ENCODE measurements at regions not wholly inside any gene's neighbourhood (a gene's known extent, or its start where the extent isn't known, plus 50 kb on each side); places are given as distances from the start of the nearest gene placed in this dataset.

- no peak for TF ChIP-seq EP300 (IDR thresholded peaks at IDR 0.05; ENCODE audit: borderline replicate concordance)
- TF ChIP-seq EGR1 (IDR thresholded peaks at IDR 0.05) = no peak
- no peak for TF ChIP-seq CEBPB (IDR thresholded peaks at IDR 0.05)
- no peak for TF ChIP-seq FOXM1 (IDR thresholded peaks at IDR 0.05; ENCODE audit: borderline replicate concordance, low read depth)
- no peak for TF ChIP-seq TEAD4 (IDR thresholded peaks at IDR 0.05)
- no peak for TF ChIP-seq ZBTB7A (IDR thresholded peaks at IDR 0.05; ENCODE audit: low read depth)
Measured at GRCh38 chr6:130632277-130632676, 194.9 kb upstream of the SMLR1 start.
